Mucosa of rectum (tissue), 2 donors: ENCODE measurements at regions not wholly inside any gene's neighbourhood (a gene's known extent, or its start where the extent isn't known, plus 50 kb on each side); places are given as distances from the start of the nearest gene placed in this dataset.
"Not testable (repeated sequence)": the region's sequence is repeated elsewhere in the genome, so short reads cannot be mapped to it uniquely, and the experiment has no call there.

Experiments used
- H3K27ac ChIP-seq, 2 donors: one replicate each; pipeline ENCODE4 v1.7.0; 2013; ENCODE audit warnings: inconsistent platforms in 2 of 2, low read depth in 2 of 2, low read length in 2 of 2
- H3K27me3 ChIP-seq, 2 donors: one replicate each; pipeline ENCODE4 v1.7.0; 2013; ENCODE audit warnings: low read length in 2 of 2; ENCODE audit not compliant: control insufficient read depth in 2 of 2, insufficient read depth in 2 of 2
- H3K36me3 ChIP-seq, 2 donors: one replicate each; pipeline ENCODE4 v1.7.0; 2013; ENCODE audit warnings: low read length in 2 of 2; ENCODE audit not compliant: control insufficient read depth in 2 of 2, insufficient read depth in 2 of 2
- H3K4me1 ChIP-seq, 2 donors: one replicate each; pipeline ENCODE4 v1.7.0; 2013; ENCODE audit warnings: low read length in 2 of 2, mild to moderate bottlenecking in 1 of 2; ENCODE audit not compliant: control insufficient read depth in 2 of 2, insufficient read depth in 2 of 2
- H3K4me3 ChIP-seq, 2 donors: one replicate each; pipeline ENCODE4 v1.7.0; 2013; ENCODE audit warnings: low read length in 2 of 2
- H3K9ac ChIP-seq, 2 donors: one replicate each; pipeline ENCODE4 v1.7.0; 2013; ENCODE audit warnings: low read length in 2 of 2, low read depth in 1 of 2, mild to moderate bottlenecking in 1 of 2
- H3K9me3 ChIP-seq, 2 donors: one replicate each; pipeline ENCODE4 v1.7.0; 2013; ENCODE audit warnings: low read length in 2 of 2; ENCODE audit not compliant: control insufficient read depth in 2 of 2
- donor health status: healthy.
- donor health status: Normal muscosa, but diverticular disease.

DNA sequence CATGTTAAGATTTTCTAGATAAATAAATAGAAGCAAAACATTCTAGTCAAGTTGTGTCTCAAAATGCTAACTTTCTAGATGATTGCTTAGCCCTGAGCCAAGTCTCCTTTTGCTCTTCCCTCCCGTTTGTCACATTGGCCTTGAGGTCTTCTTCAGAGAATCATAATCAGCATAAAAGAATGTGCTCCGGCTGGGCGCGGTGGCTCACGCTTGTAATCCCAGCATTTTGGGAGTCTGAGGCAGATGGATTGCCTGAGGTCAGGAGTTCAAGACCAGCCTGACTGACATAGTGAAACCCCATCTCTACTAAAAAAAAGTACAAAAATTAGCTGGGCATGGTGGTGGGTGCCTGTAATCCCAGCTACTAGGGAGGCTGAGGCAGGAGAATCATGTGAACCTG, 182.3 kb downstream of the NRIP1 start:
- H3K4me3 ChIP-seq, H3K36me3 ChIP-seq, H3K9me3 ChIP-seq, H3K27me3 ChIP-seq, H3K9ac ChIP-seq, H3K4me1 ChIP-seq, H3K27ac ChIP-seq: not testable (repeated sequence)

DNA sequence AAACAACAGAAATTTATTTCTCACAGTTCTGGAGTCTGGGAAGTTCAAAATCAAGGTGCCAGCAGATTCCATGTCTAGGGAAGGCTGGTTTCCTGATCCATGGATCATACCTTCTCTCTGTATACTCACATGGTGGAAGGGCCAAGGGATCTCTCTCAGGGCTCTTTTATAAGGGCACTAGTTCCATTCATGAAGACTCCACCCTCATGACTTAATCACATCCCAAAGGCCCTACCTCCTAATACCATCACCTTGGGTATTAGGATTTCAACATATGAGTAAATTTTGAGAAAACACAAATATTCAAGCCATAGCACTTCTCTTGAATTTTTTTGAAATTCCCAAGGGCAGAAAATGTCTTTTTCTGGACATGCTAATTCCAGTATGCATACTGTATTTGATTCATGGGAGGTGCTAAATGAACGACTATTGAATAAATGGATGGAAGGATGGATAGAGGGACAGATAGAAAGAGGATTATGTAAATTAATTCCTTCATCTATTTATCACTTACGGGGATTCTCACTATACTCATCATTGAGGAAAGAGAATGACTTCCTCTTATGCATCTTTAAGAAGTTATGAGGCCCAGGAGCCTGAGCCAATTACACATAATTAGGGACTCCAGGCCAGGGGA, 182.8 kb downstream of the NRIP1 start:
- Histone ChIP-seq H3K27ac (no peak overlapping the region), H3K4me3 (no peak overlapping the region), H3K4me1 (no peaks in the 10 kb centered on the region), H3K9ac (no peak overlapping the region), H3K36me3 (no peaks in the 10 kb centered on the region), H3K27me3 (no peaks in the 10 kb centered on the region), H3K9me3 (no peaks in the 10 kb centered on the region)

DNA sequence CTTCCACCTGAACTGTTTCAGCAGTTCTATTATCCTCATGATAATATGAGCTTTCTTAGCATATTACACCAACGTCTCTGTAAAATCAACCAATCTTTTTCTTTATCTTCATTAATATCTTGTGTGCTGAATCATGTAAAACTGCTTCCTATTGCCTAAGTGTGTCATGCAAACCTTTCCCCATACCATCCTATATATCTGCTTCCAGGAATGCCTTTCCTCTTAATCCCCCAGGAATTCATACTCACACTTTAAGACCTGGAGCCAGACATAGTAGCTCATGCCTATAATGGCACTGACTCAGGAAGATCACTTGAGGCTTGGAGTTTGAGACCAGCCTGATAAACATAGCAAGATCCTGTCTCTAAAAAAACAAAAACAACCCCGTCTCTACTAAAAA, 183.9 kb downstream of the NRIP1 start:
- Histone ChIP-seq H3K27ac (no peak overlapping the region), H3K9me3 (no peaks in the 10 kb centered on the region), H3K4me1 (peaks cover 0 to 7% of the 10 kb centered on the region in 2 donors), H3K9ac (no peak overlapping the region), H3K27me3 (no peaks in the 10 kb centered on the region), H3K36me3 (no peaks in the 10 kb centered on the region), H3K4me3 (no peak overlapping the region)

DNA sequence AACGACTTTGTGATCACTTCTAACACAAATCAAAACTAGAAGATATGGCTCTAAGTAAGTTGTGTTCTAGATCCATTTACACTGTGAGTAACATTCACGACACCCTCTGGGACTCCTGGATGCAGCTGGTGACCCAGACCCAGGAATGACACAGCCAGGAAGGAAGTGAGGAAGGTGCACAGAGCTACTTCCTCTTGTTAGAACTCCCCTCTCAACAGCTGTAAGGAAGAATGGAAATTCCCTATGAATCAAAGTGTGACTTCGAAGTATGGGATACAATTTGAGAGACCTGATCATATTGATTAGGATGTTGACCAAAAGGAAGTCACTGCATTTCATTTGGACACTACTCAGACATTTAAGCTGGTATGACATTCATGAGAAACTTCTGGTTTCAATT, 185.3 kb downstream of the NRIP1 start:
- Histone ChIP-seq H3K9ac (no peak overlapping the region), H3K27ac (no peak overlapping the region), H3K4me1 (peaks cover 0 to 13% of the 10 kb centered on the region in 2 donors), H3K9me3 (no peaks in the 10 kb centered on the region), H3K4me3 (no peak overlapping the region), H3K27me3 (no peaks in the 10 kb centered on the region), H3K36me3 (no peaks in the 10 kb centered on the region)

DNA sequence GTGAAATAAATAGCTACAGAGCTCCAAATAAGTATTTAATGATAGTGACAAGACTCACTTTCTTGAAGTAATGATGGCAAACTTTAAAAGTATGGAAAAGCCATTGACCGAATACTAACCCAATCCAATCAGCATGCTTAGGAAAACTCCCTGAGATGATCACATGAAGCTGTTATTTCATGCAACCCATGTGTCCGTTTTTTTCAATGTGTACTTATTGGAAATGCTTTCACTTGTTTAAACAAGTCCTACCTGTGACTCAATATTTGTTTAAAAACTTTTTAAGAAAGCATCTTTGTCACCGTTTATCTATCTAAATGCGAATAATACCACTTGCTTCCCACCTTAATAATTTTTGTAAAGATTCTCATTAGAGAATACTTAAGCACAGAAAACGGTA, 185.8 kb downstream of the NRIP1 start:
- Histone ChIP-seq H3K36me3 (no peaks in the 10 kb centered on the region), H3K9ac (no peak overlapping the region), H3K27me3 (no peaks in the 10 kb centered on the region), H3K9me3 (no peaks in the 10 kb centered on the region), H3K4me3 (no peak overlapping the region), H3K27ac (no peak overlapping the region), H3K4me1 (peaks cover 0 to 13% of the 10 kb centered on the region in 2 donors)

DNA sequence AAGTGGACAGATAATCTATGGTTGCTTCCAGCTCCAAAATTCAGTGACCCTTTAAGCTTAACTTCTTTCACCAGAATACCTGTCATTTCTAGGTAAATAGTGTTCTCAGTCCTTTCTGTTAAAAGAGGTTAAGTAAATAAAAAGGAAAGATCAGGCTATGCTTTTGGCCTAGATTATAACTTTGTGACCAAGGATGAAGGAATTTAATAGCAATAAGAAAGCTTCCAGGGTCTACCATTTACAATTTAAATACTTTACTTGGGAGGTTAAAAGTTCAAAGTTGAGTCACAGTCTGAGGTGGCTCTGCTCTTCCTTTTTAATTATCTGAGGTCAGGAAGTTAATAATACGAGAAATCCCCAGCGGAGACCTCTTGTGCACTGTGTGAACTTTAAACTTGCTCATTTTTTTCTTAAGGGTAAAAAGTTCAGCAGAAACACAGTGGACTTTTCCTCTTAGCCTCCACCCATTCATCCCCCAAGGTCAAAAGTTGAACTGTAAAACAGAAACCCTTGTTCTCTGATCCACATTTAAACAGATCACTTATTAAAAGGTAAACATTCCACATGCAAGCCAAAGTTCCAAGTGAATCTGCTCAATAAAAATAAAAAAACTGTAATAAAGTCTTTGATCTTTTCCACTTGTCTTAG, 187.1 kb downstream of the NRIP1 start:
- Histone ChIP-seq H3K4me1 (peaks cover 0 to 13% of the 10 kb centered on the region in 2 donors), H3K36me3 (no peaks in the 10 kb centered on the region), H3K4me3 (no peak overlapping the region), H3K27me3 (no peaks in the 10 kb centered on the region), H3K27ac (no peak overlapping the region), H3K9me3 (no peaks in the 10 kb centered on the region), H3K9ac (no peak overlapping the region)

DNA sequence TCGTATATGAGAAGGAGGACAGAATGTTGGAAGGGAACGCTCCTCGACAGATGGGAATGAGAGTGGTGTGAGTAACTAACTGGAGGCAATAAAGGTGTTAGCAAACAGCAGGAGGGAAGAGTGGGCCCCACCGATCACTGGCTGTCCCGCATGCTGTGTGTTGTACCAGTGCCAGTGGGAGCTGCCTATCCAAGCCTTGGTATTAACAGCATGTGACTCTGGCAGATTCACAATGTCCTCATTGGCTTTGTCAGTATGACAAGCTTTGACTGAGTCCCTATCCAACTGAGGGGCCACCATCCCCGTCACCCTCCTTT, 188.3 kb downstream of the NRIP1 start:
- H3K4me3 ChIP-seq: no peak overlapping the region
- no peak overlapping the region for H3K9ac ChIP-seq

DNA sequence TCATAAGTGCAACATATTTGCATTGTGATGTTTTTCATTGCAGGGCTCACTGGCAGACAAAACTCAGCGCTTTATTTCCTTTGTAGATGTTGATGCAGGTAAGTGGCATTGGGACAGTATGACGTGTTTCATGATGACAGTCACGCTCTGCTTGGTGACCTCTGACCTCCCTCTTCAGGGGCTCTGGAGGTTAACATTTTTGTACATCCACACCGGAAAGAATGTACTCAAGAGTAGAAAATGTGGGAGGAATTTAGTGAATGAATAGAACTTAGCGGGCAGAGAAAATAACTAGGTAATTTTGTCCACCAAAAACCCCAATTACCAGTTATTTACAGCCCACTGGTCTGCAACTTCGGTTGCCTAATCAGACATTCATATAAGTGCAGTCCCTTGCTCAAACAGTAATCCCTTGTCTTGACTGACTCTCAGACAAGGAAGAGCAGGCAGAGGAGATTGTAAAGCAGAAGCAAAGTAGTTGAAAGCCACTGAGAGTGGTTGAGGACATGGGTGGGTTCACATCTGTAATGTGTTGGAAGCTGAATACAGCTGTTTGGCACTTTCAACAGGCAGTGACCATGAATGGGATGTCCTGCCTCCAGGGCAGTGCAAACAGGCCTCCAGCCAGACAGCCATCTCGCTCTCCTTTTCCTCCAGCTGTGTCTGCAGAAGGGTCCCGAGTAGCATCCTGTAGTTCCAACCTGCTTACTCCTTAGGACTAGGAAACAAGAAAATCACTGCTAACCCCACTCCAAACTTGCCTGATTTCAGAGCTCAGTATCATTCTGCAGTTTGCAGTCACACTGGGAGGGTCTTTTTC, 188.9 kb downstream of the NRIP1 start:
- H3K4me3 ChIP-seq: no peak overlapping the region
- H3K9ac ChIP-seq: no peak overlapping the region
- H3K36me3 ChIP-seq: no peaks in the 10 kb centered on the region
- H3K4me1 ChIP-seq: peaks cover 4 to 18% of the 10 kb centered on the region in 2 donors
- no peak overlapping the region for H3K27ac ChIP-seq
- H3K9me3 ChIP-seq: no peaks in the 10 kb centered on the region
- H3K27me3 ChIP-seq: no peaks in the 10 kb centered on the region

More for the DNA sequence above, 188.3 kb downstream of the NRIP1 start:
- Histone ChIP-seq H3K4me1 (peaks cover 0 to 17% of the 10 kb centered on the region in 2 donors), H3K9me3 (no peaks in the 10 kb centered on the region), H3K27me3 (no peaks in the 10 kb centered on the region), H3K27ac (no peak overlapping the region), H3K36me3 (no peaks in the 10 kb centered on the region)

DNA sequence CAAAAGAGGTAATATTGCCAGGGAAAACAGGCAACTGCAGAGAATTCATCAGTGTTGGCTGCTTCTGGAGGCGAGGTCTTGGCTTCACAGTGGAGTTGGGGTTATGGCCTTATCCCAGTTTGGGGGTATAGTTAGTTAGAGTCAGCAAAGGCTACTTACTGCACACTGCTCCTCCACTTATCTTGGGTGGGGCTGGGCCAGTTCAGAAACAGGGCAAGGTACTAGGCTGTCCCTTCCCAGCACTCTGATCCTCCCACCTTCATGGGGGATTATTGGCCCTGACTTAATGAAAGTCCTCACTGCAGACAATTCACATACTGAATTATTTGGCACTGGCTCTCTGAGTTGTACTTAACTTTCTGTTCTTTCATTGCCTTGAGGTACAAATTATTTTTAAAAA, 189.6 kb downstream of the NRIP1 start:
- H3K9ac ChIP-seq: no peak overlapping the region
- H3K27me3 ChIP-seq: no peaks in the 10 kb centered on the region
- H3K4me1 ChIP-seq: peaks cover 8 to 23% of the 10 kb centered on the region in 2 donors
- no peaks in the 10 kb centered on the region for H3K9me3 ChIP-seq
- H3K36me3 ChIP-seq: no peaks in the 10 kb centered on the region
- H3K27ac ChIP-seq: no peak overlapping the region
- H3K4me3 ChIP-seq: no peak overlapping the region

DNA sequence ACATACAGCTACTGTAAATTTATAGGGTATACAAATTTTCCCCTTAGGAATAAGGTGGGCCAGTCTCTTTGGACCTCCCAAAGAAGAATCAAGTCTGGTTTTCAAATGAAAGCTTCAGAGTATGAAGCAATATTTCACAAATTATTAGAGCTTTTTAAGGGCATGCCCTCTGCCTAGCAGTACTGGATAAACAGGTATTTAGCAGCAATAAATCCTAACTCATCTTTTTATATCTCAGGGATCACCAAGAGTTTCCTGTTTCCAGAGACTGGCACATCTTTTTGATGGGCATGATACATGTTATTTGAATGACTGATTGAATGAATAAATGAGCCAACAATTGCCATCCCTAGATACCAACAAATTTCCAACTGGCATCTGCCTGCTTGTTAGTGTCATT, 190.4 kb downstream of the NRIP1 start:
- Histone ChIP-seq H3K4me3 (no peak overlapping the region), H3K4me1 (peaks cover 8 to 23% of the 10 kb centered on the region in 2 donors), H3K27me3 (no peaks in the 10 kb centered on the region), H3K27ac (no peak overlapping the region), H3K9ac (no peak overlapping the region), H3K9me3 (no peaks in the 10 kb centered on the region), H3K36me3 (no peaks in the 10 kb centered on the region)
